ENCODE measurements at regions not wholly inside any gene's neighbourhood (a gene's known extent, or its start where the extent isn't known, plus 50 kb on each side); places are given as distances from the start of the nearest gene placed in this dataset.

- 40 to 62% methylated on average over 4 of the region's 4 CpGs for WGBS, 2 donors
- intact Hi-C loops (cut with DNase I): no loop called here
These were observed 413.3 kb downstream of the MID1IP1 start for GRCh38 chrX:39214387-39215126.

DNA sequence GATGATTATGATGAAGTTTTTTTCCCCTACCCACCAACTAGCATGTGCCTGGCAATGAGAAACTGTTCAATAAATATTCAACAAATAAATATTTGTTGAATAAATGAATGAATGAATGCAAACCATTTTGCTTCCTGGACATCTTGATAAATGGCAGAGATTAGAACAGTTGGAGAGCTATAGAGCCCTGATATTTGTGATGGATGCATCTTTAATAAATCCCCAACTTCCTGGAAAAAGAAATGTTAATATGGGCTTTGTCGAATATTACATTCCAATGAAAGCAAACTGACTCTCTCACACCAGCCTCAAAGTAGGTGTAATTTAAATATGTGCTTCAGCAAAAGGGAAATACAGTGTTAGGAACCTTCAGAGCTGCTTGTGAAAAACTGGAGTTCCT lies 419.7 kb downstream of the MID1IP1 start:
- intact Hi-C loops (cut with DNase I): no loop called here
- 44 to 51% methylated on average over 1 of the region's 1 CpG for WGBS, 2 donors
- Histone ChIP-seq H3K4me1 (no peaks in the 10 kb centered on the region), H3K36me3 (no peaks in the 10 kb centered on the region), H3K27ac (no peak overlapping the region), H3K27me3 (peaks cover 0 to 19% (median 1%) of the 10 kb centered on the region in 4 donors), H3K9me3 (no peaks in the 10 kb centered on the region), H3K4me3 (no peak overlapping the region)
- no peak for DNase-seq
- TF ChIP-seq, protein P1, sequence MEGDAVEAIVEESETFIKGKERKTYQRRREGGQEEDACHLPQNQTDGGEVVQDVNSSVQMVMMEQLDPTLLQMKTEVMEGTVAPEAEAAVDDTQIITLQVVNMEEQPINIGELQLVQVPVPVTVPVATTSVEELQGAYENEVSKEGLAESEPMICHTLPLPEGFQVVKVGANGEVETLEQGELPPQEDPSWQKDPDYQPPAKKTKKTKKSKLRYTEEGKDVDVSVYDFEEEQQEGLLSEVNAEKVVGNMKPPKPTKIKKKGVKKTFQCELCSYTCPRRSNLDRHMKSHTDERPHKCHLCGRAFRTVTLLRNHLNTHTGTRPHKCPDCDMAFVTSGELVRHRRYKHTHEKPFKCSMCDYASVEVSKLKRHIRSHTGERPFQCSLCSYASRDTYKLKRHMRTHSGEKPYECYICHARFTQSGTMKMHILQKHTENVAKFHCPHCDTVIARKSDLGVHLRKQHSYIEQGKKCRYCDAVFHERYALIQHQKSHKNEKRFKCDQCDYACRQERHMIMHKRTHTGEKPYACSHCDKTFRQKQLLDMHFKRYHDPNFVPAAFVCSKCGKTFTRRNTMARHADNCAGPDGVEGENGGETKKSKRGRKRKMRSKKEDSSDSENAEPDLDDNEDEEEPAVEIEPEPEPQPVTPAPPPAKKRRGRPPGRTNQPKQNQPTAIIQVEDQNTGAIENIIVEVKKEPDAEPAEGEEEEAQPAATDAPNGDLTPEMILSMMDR (IDR thresholded peaks at IDR 0.05): no peak
- FAIRE-seq: no peak
- peak in 1 of 4 donors; percentile 64 for ATAC-seq

More at GRCh38 chrX:39214387-39215126, 413.3 kb downstream of the MID1IP1 start:
- no peak for DNase-seq
- Histone ChIP-seq H3K36me3 (no peaks in the 10 kb centered on the region), H3K27ac (no peak overlapping the region), H3K4me1 (no peaks in the 10 kb centered on the region), H3K4me3 (no peak overlapping the region), H3K9me3 (no peaks in the 10 kb centered on the region), H3K27me3 (peaks cover 0 to 6% (median 3%) of the 10 kb centered on the region in 4 donors)
- FAIRE-seq: no peak
- ATAC-seq: no peak
- TF ChIP-seq, protein P1 (IDR thresholded peaks at IDR 0.05): no peak

DNA sequence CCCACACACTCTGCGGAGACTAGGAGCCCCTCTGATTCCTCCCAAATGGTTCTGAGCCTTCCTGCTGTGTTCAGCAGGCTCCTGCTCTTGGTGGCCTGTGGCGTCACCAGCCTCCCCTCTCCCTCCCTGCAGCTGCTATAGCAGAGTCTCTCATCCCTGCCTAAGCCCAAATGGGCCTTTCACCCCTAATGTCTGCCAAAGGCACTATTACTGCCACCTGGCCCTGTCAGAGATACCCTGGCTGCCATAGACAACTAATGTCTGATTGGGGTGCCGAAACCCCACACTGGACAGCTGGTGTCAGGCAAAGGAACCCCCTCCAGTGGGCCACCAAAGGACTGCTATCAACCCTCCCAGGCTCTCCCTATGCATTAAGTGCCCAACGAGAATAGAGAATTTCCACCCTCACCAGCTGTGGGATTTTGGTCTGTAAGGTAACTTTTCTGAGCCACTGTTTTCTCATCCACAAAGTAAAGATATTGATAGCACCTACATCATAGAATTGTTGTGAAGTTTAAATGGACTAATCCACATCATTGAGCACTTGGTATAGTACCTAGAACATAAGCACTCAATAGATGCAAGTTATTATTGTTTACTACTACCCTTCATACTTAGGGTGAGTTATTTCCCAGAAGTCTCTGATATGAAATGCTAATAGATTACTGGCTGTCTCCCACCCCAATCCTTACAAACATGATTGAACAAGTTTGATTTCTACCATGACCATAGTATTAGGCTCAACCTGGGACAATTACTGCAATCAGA lies 421.3 kb downstream of the MID1IP1 start:
- DNase-seq (no peak), FAIRE-seq (no peak), ATAC-seq (no peak)
- Histone ChIP-seq H3K9me3 (no peaks in the 10 kb centered on the region), H3K4me3 (no peak overlapping the region), H3K27ac (no peak overlapping the region), H3K4me1 (no peaks in the 10 kb centered on the region), H3K27me3 (peaks cover 0 to 19% (median 1%) of the 10 kb centered on the region in 4 donors), H3K36me3 (no peaks in the 10 kb centered on the region)
- intact Hi-C loops (cut with DNase I): no loop called here
- TF ChIP-seq, protein P1 (IDR thresholded peaks at IDR 0.05): no peak
- WGBS, 2 donors: 59 to 91% methylated on average over 4 of the region's 4 CpGs

DNA sequence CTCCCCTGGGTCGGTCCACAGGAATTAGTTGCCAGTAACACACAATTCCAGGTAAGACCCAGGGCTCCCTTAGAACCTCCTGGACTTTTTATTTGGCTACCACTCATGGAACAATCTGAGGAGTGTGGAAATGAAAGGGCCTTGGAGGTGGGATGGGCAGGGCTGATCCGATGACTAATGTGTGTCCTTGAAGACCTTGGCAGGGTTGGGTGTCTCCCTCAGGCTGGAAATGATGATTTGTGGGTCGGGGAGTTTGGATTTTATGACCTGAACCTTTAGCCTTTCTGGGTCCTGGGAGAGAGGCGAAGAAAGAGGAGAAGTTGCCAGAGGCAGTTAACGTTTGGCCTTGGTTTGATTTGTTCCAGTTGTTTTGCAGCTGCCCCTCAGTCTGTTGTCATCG lies 425.0 kb downstream of the MID1IP1 start:
- 36 to 40% methylated on average over 6 of the region's 6 CpGs for WGBS, 2 donors
- ATAC-seq (no peak), FAIRE-seq (no peak), DNase-seq (no peak)
- Histone ChIP-seq H3K4me3 (no peak overlapping the region), H3K27ac (no peak overlapping the region), H3K9me3 (no peaks in the 10 kb centered on the region), H3K27me3 (peaks cover 0 to 28% (median 0%) of the 10 kb centered on the region in 4 donors), H3K4me1 (no peaks in the 10 kb centered on the region), H3K36me3 (no peaks in the 10 kb centered on the region)
- TF ChIP-seq, protein P1 (IDR thresholded peaks at IDR 0.05): no peak
- intact Hi-C loops (cut with DNase I): no loop called here
